ENCODE measurements at regions not wholly inside any gene's neighbourhood (a gene's known extent, or its start where the extent isn't known, plus 50 kb on each side); places are given as distances from the start of the nearest gene placed in this dataset.

- H3K4me2 ChIP-seq = no peak overlapping the region
- H3K9me3 ChIP-seq = no peaks in the 10 kb centered on the region
- ChIA-PET POLR2A (no interaction called here), CTCF (interaction anchor here (1.6 kb wide), 1 partner anchor 236 kb away, joined by 3 read pairs; no protein-coding TSS in a partner anchor)
- no peak for DNase-seq
- peaks cover 0 to 6% of the 10 kb centered on the region in 2 experiments; a peak in 1 of 4 replicates for H3K4me1 ChIP-seq (ENCODE audit: control insufficient read depth in 1 of 2, insufficient read depth in 2 of 2, low read depth in 1 of 2, low read length in 1 of 2)
- no peaks in the 10 kb centered on the region for H4K20me1 ChIP-seq (ENCODE audit: insufficient read depth)
- H3K4me3 ChIP-seq (ENCODE audit: low read depth in 2 of 2, low read length in 1 of 2) = no peak overlapping the region
- TF ChIP-seq RFX5 (IDR thresholded peaks at IDR 0.05; ENCODE audit: low read length) (no peak), PBX3 (IDR thresholded peaks at IDR 0.05) (no peak), FOXJ3 (CRISPR knock-in tag; IDR thresholded peaks at IDR 0.05) (no peak), ELF1 (IDR thresholded peaks at IDR 0.05) (no peak), MAX (IDR thresholded peaks at IDR 0.05; ENCODE audit: low read depth) (no peak), MXI1 (IDR thresholded peaks at IDR 0.05; ENCODE audit: low read depth, low read length) (no peak), USF1 (IDR thresholded peaks at IDR 0.05; ENCODE audit: borderline replicate concordance, low read depth) (no peak), EZH2phosphoT487 (IDR thresholded peaks at IDR 0.05; ENCODE audit: borderline replicate concordance, low read depth) (no peak), USF2 (IDR thresholded peaks at IDR 0.05; ENCODE audit: borderline replicate concordance, low read depth, low read length) (no peak), FOXM1 (IDR thresholded peaks at IDR 0.05; ENCODE audit: low read depth) (no peak), TAF1 (IDR thresholded peaks at IDR 0.05; ENCODE audit: borderline replicate concordance, low read depth, low read length) (no peak), CTCF (IDR thresholded peaks at IDR 0.05) (no peak), TEAD4 (IDR thresholded peaks at IDR 0.05; ENCODE audit: borderline replicate concordance, insufficient read depth) (no peak), GABPA (IDR thresholded peaks at IDR 0.05; ENCODE audit: low read depth) (no peak), TCF12 (IDR thresholded peaks at IDR 0.05) (no peak), MEF2A (IDR thresholded peaks at IDR 0.05; ENCODE audit: borderline replicate concordance, low read depth) (no peak), EP300 (IDR thresholded peaks at IDR 0.05; ENCODE audit: borderline replicate concordance in 1 of 2, low read depth in 1 of 2, low read length in 1 of 2) (no peak)
- no peaks in the 10 kb centered on the region for H3K9me2 ChIP-seq
- H2AFZ ChIP-seq (ENCODE audit: low read depth) = no peak overlapping the region
- no peaks in the 10 kb centered on the region for H3K79me2 ChIP-seq (ENCODE audit: insufficient read depth)
- no peaks in the 10 kb centered on the region for H3F3A ChIP-seq (replicated peaks; ENCODE audit: insufficient read depth)
- H3K36me3 ChIP-seq (replicated peaks in 1 of 2; ENCODE audit: control insufficient read depth in 1 of 2, insufficient read depth in 2 of 2, low read length in 1 of 2) = no peaks in the 10 kb centered on the region
- H3K27me3 ChIP-seq (ENCODE audit: insufficient read depth) = no peaks in the 10 kb centered on the region
- H3K9ac ChIP-seq = no peak overlapping the region
- no peak overlapping the region for H3K27ac ChIP-seq (ENCODE audit: low read depth in 2 of 2, low read length in 1 of 2)
Observed at GRCh38 chr2:129165006-129165405, 814.5 kb upstream of the RAB6C start.

Measured in SK-N-SH (cell line).